GM19238 (cell line): ENCODE measurements at regions not wholly inside any gene's neighbourhood (a gene's known extent, or its start where the extent isn't known, plus 50 kb on each side); places are given as distances from the start of the nearest gene placed in this dataset.
"Not testable (repeated sequence)": the region's sequence is repeated elsewhere in the genome, so short reads cannot be mapped to it uniquely, and the experiment has no call there.

Experiments used
- DNase-seq: peaks from one replicate; pipeline ENCODE4 v3.0.0; 2011; ENCODE audit warnings: low spot score; ENCODE audit not compliant: insufficient read length

DNA sequence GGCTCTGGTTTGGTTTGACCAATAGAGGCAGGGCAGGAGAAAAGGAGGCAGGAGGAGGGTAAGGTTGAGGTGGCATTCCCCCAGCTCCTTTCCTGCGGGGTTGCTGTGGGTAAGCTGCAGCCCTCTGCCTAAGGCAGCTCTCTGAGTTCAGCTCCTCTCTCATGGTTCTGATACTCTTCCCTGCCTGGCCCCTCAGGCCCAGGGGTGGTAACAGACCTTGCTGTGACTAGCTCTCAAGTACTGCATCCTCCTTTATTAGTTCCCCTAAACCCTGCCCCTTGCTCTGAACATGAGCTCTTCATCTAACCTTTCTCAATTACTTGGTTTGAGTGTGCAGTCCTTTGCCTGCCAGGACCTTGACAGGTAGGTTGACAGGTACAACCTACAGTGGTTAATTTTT is 205.5 kb downstream of the SLC4A3 start:
- no peak for DNase-seq

DNA sequence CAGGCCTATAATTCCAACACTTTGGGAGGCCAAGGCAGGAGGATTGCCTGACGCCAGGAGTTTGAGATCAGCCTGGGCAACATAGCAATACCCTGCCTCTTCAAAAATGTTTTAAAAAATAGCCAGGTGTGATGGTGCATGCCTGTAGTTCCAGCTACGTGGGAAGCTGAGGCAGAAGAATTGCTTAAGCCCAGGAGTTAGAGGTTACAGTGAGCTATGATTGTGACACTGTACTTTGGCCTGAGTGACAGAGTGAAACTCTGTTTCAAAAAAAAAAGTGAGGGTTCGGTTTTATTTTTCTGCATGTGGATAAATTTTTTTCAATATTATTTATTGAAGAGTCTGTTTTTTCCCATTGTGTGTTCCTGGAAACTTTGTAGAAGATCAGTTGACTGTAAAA is 208.1 kb downstream of the SLC4A3 start:
- no peak for DNase-seq

DNA sequence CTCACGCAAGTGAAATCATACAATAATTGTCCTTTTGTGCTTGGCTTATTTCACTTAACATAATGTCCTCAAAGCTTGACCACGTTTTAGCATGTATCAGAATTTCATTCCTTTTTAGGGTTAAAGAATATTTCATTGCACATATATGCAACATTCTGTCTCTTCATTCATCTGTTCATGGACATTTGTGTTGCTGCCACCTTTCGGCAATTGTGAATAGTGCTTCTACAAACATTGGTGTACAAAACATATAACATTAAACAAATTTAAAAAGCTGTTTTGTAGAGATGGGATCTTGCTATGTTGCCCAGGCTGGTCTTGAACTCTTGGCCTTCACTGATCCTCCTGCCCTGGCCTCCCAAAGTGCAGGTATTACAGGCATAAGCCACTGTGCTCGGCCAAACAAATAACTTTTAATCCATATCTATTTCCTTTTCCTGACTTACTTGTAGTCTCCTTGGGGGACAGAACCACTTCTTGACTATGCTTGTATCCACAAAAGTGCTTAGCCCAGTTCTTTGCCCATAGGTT is 209.3 kb downstream of the SLC4A3 start:
- no peak for DNase-seq

DNA sequence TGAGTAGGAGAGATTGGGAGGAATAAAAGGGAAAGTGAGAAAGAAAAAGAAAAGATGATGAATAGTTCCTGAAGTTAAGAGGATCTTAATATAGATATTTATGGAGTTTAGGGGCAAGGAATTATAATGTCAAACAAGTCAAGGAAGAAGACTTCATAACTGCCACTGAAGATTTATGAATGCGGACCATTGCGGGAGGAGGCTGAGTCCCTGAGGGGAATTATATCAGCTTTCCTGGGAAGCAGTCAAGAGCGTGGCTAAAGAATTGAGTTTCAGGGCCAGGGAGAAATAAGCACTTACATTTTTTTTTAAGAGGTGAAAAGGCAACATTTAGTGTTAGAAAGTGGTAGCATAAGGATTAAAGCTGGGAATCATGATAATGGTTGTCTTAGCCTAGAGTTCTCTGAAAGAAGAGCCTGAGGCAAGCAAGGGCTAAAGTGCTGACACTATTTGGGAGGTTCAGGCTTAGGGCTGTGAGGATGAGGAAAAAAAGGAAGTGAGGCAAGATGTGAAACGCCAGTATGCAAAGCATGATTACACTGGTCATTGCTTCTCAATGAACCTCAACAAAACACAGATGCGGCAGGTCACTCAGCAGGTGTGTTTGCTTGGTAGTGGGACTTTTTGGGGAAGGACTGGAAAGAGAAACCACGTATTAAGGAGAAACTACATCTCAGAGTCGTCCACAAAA is 217.1 kb downstream of the SLC4A3 start:
- peak; percentile 17 for DNase-seq

DNA sequence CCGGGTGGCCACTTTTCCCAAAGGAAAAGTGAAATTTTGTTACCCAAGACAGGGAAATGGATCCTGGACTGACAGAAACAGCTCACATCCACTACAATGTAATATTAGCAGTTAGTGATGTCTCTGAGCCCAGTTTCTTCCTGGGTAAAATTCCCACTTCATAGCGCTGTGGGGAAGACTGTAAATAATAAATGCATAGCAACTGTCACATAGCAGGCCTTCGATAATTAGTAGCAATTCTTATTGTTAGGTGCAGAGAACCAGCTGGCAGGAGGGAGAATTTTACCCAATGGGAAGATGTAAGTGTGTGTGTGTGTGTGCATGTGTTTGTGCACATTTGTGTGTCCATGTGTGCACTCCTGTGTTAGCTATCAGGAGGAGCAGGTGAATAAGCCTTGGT is 221.5 kb downstream of the SLC4A3 start:
- DNase-seq, result no peak

DNA sequence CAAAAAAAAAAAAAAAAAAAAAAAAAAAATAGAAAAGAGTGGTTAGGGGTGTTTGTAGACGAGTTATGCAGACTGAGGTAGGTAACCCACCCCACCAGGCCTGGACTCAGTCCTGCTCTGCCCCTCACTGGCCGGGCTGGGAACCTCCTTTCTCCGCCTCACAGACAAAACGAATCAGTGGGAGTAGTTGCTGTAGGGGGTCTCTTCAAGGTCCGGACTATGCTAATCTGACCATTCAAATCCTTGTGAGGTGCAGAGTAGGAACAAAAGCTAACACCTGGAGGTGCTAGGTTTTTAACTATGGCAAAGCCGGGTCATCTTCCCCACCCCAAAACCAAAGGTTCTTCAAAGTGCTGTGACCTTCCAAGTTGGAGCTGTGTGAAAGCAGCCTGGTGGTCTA is 223.7 kb downstream of the SLC4A3 start:
- DNase-seq, result no peak

DNA sequence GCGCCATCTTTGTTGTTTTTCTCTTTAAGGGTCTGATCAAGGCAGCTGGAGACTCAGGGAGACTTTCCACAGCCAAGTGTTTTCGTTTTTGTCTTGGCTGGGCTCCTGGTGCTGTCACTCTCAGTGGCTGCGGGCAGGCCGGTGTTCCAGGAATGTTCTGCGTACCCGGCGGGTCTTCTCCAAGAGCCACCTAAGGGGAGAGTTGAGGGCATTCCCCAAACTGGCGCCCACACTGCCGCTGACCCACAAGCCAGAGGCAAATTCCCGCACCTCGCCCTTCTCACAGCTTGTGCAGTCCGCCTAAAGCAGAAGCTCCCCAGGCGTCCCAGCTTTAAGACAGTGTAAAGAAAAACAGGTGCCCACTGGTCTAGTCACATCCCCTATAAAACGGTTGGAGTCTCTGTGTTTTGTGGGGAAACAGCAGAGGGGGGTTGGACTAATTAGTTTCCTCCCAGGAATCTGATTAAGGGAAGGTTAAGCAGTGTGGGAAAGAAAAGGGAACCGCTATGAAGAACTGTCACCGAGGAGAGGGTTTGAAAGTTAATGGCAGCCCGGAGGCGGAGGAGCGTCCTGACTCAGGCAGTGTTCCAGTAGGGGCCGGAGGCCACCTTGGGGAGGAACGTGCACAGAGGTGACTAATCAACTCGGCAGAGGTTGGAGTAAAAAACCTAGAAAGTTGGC is 224.5 kb downstream of the SLC4A3 start:
- DNase-seq, result no peak

DNA sequence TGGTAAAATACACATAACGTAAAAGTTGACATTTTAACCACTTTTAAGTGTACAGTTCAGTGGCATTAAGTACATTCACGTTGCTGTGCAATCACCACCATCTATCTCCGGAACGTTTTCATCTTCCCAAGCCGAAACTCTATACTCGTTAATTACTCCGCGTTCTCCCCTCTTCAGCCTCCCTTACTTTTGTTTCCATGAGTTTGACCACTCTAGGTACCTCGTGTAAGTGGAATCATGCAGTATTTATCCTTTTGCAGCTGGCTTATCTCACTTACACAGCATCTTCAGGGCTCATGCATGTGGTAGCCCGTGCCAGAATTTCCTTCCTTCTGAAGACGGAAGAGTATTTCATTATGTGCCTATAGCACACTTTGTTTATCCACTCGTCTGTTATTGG is 225.2 kb downstream of the SLC4A3 start:
- no peak for DNase-seq

DNA sequence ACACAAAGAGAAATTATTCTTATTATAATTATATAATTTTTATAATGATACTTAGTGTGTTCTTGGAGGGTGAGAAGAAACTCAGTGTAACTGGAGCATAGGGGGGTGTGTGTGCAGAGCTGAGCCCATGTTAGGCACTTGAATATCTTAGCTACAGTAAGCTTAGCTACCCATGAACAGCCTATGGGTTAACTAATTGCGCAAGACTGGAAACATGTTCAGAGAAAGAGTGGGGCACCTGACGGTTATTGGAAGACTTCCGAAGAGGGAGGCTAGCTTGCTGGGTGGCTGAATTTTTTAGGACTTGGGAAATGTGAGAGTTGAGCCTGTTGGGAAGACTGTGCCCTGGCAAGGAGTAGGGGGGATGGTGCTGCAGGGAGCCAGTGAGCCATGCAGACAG is 229.2 kb downstream of the SLC4A3 start:
- DNase-seq, result no peak

DNA sequence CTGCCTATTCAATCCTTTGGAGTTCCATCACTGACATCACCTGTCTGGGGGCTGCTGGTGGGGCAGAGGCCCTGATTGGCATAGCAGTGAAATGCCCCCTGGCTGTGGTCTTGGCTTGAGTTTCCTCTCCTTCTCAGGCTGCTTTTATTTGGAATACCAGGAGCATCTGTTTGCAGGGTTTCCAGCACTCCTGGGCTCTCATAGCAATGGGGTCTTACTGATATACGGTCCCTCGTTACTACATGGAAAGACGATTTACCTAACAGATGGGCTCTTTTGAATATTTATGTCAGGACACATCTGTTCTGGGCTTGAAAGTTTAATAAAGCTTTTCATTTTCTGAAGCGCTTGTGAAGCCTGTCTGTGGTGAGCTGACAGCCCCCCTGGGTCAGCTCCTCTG is 230.3 kb downstream of the SLC4A3 start:
- DNase-seq, result no peak

DNA sequence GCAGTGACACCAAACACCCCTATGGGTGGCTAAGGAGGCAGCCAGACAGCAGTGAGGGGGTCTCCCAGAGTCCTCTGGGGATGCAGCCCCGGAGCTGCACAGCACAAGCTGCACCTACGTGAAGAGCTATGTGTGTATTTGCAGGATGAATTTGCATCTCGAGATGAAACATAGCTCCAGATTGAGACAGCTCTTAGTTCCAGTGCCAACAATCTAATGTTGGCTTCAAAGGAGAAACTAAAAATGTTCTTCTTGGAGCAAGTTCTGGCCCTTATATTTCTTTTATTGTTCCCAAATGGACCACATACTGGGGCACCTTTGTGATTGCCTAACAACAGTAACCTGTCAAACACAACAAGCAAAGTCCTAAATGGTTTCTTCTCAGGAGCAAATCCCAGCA is 233.9 kb downstream of the SLC4A3 start:
- no peak for DNase-seq

DNA sequence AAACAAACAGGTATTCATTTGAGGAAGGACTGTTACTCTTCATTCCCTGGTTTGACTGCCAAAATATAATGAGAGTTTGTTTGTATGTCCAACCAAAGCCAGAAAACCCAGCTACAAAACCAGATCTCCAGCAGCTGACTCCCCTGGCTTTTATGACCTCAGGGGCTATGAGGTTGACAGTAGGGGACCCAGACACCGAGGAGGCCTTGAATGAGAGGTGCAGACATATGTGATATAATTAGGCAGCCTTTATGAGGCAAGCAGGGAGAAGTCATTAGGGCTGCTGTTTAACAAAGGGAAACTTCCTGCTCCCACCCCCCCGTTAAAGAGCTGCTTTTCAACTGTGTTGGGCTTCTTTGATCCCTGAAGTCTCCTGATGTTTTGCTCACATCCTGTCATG is 236.7 kb downstream of the SLC4A3 start:
- DNase-seq, result no peak

DNA sequence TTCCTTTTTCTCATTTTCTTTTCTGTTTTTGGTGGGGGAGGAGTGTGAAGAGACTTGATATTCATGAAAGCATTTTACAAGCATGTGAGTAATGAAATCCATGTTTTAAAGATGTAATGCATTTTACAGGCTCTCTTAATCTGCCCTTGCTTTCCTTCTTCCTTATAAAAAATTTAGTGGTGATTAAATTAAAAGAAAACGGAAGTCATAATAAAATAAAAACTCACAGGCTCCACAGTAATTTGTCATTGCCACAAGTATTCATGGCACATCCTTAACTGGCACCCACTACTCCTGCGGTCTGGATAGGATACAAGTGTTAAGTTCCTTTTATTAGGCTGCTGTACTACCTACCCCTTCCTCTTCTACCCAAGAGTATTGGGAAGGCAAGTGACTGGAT is 241.2 kb downstream of the SLC4A3 start:
- no peak for DNase-seq

DNA sequence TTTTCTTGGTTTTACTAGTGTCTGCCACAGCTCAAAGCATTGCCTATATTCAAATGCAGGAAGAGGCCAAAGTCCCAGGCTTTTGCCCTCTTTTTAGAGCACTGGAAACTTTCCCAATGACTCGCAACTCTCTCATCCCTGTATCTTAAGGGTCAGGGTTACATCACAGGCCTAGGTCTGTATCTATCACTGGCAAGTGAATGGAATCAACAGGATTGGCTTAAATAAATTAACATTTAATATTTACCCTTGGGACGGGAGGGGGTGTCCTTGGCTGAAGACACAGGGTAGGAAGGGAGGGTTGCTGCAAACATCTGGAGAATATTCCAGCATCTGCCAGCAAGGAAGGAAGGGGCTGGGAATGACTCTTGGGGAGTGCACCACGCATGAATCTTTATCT is 242.6 kb downstream of the SLC4A3 start:
- DNase-seq, result no peak

DNA sequence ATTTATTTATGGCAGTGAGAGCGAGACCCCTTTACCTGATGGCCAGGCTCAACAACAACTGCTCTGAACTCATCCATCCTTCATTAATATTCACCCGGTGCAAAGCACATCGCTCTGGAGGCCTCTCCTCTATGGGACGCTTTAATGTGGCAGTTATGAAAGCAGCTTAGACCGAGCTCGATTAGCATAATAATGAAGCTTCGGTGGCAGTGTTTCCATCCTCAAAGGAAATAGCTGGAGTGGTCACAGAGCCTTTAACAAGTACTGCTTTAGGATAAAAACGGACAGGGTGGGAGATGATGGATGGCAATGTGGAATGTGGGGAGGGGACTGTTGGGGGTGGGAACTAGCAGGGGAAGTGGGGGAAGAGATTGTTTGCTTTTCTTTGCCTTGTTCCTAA is 243.9 kb downstream of the SLC4A3 start:
- no peak for DNase-seq

DNA sequence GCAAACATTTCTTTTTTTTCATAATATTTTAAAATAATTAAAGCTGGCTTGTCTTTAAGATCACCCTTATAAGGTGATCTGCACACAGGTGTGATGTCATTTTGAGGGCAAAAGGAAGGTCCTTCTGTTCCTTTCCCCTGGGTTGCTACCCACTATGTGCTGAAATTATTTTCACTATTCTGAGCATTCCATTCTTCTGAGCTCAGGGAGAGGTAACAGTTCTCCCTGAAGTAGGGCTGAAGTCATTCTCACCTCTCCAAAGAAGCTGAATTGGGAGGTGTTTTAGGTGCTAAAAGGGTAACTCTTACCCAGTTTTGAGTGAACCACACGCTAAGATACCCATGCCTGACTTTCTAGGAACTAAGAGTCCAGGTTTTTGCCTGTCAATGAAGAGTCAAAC is 247.6 kb downstream of the SLC4A3 start:
- DNase-seq, result no peak

DNA sequence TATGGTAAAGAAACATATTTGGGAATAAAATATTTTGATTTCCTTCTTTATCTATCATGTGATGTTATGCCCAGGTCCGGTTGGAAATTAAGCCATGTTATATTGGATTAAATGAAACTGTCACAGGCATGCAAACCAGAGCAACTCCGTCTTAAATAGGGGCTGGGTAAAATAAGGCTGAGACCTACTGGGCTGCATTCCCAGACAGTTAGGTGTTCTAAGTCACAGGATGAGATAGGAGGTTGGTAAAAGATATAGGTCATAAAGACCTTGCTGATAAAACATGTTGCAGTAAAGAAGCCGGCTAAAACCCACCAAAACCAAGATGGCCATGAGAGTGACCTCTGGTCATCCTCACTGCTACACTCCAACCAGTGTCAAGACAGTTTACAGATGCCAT is 248.6 kb downstream of the SLC4A3 start:
- not testable (repeated sequence) for DNase-seq

DNA sequence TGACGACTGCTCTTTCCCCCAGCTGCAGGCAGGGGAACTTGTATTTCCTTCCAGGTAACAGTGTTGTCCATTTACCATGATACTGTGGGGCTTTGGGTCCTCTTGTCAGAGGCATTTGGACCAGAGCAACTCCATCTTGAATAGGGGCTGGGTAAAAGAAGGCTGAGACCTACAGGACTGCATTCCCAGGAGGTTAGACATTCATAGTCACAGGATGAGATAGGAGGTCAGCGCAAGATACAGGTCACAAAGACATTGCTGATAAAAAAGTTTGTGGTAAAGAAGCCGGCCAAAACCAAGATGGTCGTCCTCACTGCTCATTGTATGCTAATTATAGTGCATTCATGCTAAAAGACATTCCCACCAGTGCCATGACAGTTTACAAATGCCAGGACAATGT is 249.5 kb downstream of the SLC4A3 start:
- DNase-seq, result no peak

DNA sequence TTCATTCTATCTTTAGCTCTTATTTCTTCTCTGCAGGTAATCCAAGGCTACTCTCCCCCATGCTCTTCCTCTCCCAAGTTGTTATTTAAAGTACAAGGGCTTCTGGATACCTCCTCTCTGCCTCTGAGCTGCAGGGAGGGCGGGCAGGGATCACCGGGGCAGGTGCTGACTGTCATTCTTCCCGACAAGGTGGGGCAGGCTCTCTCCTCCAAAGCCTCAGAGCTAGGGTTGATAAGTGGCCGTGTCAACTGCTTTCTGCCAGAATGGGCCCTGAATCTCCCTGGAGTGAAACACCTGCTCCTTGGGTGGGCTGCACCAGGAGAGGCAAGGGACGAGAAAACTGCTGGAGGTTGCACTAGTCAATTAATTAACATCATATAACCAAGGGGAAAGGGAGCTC is 250.3 kb downstream of the SLC4A3 start:
- no peak for DNase-seq

DNA sequence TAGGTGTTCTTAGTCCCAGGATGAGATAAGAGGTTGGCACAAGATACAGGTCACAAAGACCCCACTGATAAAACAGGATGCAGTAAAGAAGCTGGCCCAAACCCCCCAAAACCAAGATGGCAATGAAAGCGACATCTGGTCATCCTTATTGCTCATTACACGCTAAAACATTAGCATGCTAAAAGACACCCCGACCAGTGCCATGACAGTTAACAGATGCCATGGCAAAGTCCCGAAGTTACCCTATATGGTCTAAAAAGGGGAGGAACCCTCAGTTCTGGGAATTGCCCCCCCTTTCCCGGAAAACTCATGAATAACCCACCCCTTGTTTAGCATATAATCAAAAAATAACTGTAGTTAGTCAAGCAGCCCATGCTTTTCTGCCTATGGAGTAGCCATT is 251.1 kb downstream of the SLC4A3 start:
- DNase-seq, result no peak

DNA sequence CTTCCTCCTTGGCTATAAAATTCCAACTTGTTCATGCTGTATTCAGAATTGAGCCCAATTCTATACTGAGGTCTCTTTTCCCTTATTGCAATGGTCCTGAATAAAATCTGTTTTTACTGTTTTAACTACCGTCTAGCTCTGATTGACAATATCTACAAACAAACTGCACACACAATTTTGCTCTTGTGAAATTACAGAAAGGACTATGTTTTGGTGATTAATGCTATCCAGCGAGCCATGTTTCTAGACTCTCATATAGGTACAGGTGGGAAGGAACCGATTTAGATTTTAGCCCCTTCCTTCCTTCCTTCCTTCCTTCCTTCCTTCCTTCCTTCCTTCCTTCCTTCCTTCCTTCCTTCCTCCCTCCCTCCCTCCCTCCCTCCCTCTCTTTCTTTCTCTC is 254.4 kb downstream of the SLC4A3 start:
- no peak for DNase-seq

DNA sequence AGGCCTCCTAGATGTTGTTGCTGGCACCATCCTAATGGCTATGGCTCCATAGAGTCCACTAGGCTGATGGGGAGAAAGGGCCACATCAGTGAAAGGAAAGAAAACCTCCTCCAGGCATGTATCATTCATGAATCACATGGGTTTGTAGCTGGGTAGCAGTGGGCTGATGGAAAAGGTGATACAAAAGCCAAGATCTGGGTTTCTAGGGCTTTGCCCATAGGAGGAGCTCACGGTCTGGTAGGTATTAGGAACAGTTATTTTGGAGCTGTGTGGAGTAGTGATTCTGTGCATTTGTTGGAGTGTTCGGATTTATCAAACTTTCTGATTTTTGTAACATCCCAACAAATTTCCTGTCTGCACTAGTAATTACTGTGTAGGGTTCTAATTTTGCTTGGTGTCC is 259.2 kb downstream of the SLC4A3 start:
- no peak for DNase-seq

DNA sequence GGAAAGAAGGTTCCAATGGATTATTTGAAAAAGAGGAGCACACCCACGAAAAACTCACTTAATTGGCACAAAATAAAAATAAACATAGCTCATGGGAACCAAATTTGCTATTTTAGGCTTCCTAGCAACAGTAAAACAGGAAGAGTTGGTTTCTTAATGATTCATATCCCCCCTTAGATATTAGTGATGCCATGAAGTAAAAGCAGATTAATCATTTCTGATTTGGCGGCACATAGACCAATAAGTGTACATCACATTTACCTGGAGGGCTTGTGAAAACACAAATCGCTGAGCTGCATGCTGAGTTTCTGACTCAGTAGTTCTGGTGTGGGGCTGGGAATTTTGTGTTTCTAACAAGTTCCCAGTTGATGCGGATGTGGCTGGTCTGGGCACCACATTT is 260.4 kb downstream of the SLC4A3 start:
- DNase-seq, result no peak
